Parathyroid adenoma (tissue), 2 donors: ENCODE measurements at regions not wholly inside any gene's neighbourhood (a gene's known extent, or its start where the extent isn't known, plus 50 kb on each side); places are given as distances from the start of the nearest gene placed in this dataset.

Experiments
- H2AFZ ChIP-seq: fragments of 300-600 bp; sonication (generic); one replicate; pipeline ENCODE4 v1.7.0; 2017; ENCODE audit warnings: antibody characterized with exemption, mild to moderate bottlenecking
- H3K27ac ChIP-seq: fragments of 300-600 bp; sonication (generic); one replicate; pipeline ENCODE4 v1.7.0; 2017
- H3K27me3 ChIP-seq: fragments of 300-600 bp; sonication (generic); one replicate; pipeline ENCODE4 v1.7.0; 2017; ENCODE audit warnings: low read length; ENCODE audit not compliant: control insufficient read depth, insufficient read depth
- H3K36me3 ChIP-seq: fragments of 300-600 bp; sonication (generic); one replicate; pipeline ENCODE4 v1.7.0; 2017; ENCODE audit warnings: low read length; ENCODE audit not compliant: control insufficient read depth, insufficient read depth
- H3K4me1 ChIP-seq: fragments of 300-600 bp; sonication (generic); one replicate; pipeline ENCODE4 v1.7.0; 2017; ENCODE audit warnings: control low read depth
- H3K4me2 ChIP-seq: fragments of 300-600 bp; sonication (generic); one replicate; pipeline ENCODE4 v1.7.0; 2017; ENCODE audit warnings: low read length
- H3K4me3 ChIP-seq: fragments of 300-600 bp; sonication (generic); one replicate; pipeline ENCODE4 v1.7.0; 2017; ENCODE audit warnings: low read depth, low read length
- H3K79me2 ChIP-seq: fragments of 300-600 bp; sonication (generic); one replicate; pipeline ENCODE4 v1.7.0; 2017; ENCODE audit warnings: control low read depth
- H3K9ac ChIP-seq: fragments of 300-600 bp; sonication (generic); one replicate; pipeline ENCODE4 v1.7.0; 2017; ENCODE audit warnings: mild to moderate bottlenecking
- H3K9me3 ChIP-seq: fragments of 300-600 bp; sonication (generic); one replicate; pipeline ENCODE4 v1.7.0; 2017; ENCODE audit warnings: low read length; ENCODE audit not compliant: control insufficient read depth
- TF ChIP-seq, protein P1 (sequence below): fragments of 300-600 bp; sonication (generic); IDR thresholded peaks from one replicate; pipeline ENCODE4 v1.7.0; 2017; ENCODE audit warnings: antibody characterized with exemption, mild to moderate bottlenecking
- donor health status: primary hyperparathyroidism.

DNA sequence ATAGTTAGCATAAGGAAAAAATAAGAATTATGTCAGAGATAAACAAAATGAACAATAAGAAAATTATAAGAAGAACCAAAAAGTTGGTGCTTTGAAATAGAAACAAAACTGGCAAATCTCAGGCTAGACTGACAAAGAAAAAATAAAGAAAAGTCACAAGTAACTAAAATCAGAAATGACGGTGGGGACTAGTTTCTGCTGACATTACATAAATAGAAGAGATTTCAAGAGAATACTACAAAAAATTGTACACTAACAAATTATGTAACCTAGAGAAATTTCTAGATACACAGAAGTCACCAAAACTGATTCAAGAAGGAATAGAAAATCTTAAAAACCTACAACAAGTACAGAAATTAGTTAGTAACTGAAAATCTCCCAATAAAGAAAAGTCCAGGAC lies 355.6 kb upstream of the SGCG start:
- Histone ChIP-seq H3K27me3 (no peaks in the 10 kb centered on the region), H3K36me3 (no peaks in the 10 kb centered on the region), H2AFZ (no peak overlapping the region), H3K9me3 (no peaks in the 10 kb centered on the region), H3K27ac (no peak overlapping the region), H3K4me2 (no peak overlapping the region), H3K4me1 (no peaks in the 10 kb centered on the region), H3K9ac (no peak overlapping the region), H3K4me3 (no peak overlapping the region), H3K79me2 (no peaks in the 10 kb centered on the region)
- TF ChIP-seq, protein P1, sequence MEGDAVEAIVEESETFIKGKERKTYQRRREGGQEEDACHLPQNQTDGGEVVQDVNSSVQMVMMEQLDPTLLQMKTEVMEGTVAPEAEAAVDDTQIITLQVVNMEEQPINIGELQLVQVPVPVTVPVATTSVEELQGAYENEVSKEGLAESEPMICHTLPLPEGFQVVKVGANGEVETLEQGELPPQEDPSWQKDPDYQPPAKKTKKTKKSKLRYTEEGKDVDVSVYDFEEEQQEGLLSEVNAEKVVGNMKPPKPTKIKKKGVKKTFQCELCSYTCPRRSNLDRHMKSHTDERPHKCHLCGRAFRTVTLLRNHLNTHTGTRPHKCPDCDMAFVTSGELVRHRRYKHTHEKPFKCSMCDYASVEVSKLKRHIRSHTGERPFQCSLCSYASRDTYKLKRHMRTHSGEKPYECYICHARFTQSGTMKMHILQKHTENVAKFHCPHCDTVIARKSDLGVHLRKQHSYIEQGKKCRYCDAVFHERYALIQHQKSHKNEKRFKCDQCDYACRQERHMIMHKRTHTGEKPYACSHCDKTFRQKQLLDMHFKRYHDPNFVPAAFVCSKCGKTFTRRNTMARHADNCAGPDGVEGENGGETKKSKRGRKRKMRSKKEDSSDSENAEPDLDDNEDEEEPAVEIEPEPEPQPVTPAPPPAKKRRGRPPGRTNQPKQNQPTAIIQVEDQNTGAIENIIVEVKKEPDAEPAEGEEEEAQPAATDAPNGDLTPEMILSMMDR: no peak

DNA sequence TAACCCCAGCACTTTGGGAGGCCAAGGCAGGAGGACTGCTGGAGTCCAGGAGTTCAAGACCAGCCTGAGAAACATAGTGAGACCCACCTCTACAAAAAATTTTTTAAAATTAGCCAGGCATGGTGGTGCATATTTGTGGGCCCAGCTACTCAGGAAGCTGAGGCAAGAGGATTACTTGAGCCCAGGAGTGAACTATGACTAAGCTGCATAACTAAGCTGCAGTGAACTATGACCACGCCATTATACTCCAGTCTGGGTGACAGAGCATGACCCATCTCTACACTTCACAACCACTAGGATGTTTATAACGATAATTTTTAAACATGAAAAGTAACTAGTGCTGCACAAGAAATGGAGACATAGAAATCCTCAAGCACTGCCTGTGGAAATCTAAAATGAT lies 352.7 kb upstream of the SGCG start:
- H2AFZ ChIP-seq: no peak overlapping the region
- no peak overlapping the region for H3K4me2 ChIP-seq
- no peaks in the 10 kb centered on the region for H3K4me1 ChIP-seq
- no peak overlapping the region for H3K9ac ChIP-seq
- no peaks in the 10 kb centered on the region for H3K9me3 ChIP-seq
- TF ChIP-seq, protein P1: no peak
- H3K36me3 ChIP-seq: no peaks in the 10 kb centered on the region
- H3K4me3 ChIP-seq: no peak overlapping the region
- no peaks in the 10 kb centered on the region for H3K27me3 ChIP-seq
- H3K27ac ChIP-seq: no peak overlapping the region
- H3K79me2 ChIP-seq: no peaks in the 10 kb centered on the region

DNA sequence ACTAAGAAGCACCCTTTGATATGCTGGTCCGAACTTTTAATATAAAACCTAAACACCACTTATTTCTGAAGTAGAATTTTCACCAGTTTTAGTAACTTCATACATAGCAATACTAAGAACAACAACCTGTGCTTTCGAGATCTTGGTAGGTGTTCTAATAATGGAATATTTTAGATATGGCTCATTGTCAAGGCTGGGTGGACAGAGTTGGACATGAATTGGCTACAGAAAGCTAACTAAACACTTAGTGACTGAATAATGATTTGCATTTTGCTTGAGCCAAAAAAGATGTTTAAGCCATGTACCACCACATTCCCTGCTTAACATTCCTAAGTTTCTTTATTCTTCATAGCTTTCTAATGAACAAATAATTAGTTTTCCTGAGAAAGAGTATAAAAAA lies 344.3 kb upstream of the SGCG start:
- no peaks in the 10 kb centered on the region for H3K36me3 ChIP-seq
- no peak overlapping the region for H3K9ac ChIP-seq
- no peaks in the 10 kb centered on the region for H3K9me3 ChIP-seq
- H3K4me3 ChIP-seq: no peak overlapping the region
- no peak overlapping the region for H2AFZ ChIP-seq
- TF ChIP-seq, protein P1: no peak
- no peak overlapping the region for H3K4me2 ChIP-seq
- no peak overlapping the region for H3K27ac ChIP-seq
- H3K27me3 ChIP-seq: no peaks in the 10 kb centered on the region
- H3K4me1 ChIP-seq: no peaks in the 10 kb centered on the region
- no peaks in the 10 kb centered on the region for H3K79me2 ChIP-seq

DNA sequence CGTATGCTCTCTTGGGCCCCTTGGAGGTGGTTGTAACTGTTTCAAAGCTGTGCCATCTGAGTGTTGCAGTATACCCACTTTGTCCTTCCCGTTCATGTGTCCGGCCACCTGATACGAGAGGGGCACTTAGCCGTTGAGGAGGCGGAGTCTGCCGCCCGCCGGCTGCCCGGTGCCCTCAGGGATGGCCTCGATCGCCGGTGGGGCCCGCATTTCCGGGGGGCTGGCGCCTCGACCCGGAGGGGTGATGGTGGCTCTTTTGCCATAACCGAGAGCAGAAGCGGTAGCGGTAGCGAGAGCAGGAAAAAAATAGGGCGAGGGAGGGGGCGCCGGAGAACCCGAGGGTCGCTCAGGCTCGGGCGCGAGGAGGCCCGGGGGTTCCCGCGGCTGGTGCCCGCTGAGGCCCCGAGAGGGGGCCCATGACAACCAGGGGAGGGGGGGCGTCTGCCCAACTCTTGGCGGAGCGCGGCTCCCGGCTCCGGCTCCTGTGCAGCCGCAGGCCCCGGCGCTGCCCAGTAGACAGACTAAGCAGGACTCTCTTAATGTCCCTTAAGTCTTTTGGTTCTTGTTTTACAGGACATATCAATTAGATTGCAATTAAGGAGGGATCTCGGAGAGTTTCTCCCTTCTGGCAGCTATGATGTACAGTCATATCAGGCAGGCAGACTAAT lies 342.7 kb upstream of the SGCG start:
- Histone ChIP-seq H3K4me1 (no peaks in the 10 kb centered on the region), H2AFZ (peak overlapping the region; percentile 70), H3K4me3 (no peak overlapping the region), H3K9me3 (no peaks in the 10 kb centered on the region), H3K27ac (no peak overlapping the region), H3K9ac (no peak overlapping the region), H3K36me3 (no peaks in the 10 kb centered on the region), H3K79me2 (no peaks in the 10 kb centered on the region), H3K4me2 (peak overlapping the region; percentile 32), H3K27me3 (no peaks in the 10 kb centered on the region)
- TF ChIP-seq, protein P1: no peak
